NCI-H2227 (cell line): ENCODE measurements at regions not wholly inside any gene's neighbourhood (a gene's known extent, or its start where the extent isn't known, plus 50 kb on each side); places are given as distances from the start of the nearest gene placed in this dataset.
"Not testable (repeated sequence)": the region's sequence is repeated elsewhere in the genome, so short reads cannot be mapped to it uniquely, and the experiment has no call there.

Experiments used
- DNase-seq: peaks from one replicate; lab custom pipeline; 2025; ENCODE audit not compliant: unreplicated experiment; lab: John Stamatoyannopoulos, UW

DNA sequence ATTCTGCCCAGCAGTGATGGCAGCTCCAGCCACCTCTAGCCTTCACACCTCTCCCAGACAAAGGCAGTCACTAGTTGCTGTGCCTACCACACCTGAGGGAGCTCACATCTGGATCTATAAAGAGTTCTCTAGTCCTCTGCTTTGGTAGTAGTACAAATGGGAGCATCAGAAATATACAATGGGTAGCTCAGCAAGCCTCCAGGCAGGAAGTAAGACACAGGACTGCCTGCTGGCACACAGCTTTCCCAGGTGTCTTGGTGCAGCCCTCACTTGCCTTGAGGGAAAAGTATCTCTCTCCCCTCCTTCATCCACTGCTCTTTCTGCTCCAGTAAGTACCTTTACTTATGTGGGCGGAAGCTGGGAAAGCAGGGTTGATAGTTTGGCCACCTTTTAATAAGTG, 212.9 kb upstream of the SLC7A11 start:
- DNase-seq = no peak

GRCh38 chr4:138452826-138453225, 210.7 kb upstream of the SLC7A11 start:
- no peak for DNase-seq

- DNase-seq = no peak
Measured at GRCh38 chr4:138451276-138451663, 209.1 kb upstream of the SLC7A11 start.

DNA sequence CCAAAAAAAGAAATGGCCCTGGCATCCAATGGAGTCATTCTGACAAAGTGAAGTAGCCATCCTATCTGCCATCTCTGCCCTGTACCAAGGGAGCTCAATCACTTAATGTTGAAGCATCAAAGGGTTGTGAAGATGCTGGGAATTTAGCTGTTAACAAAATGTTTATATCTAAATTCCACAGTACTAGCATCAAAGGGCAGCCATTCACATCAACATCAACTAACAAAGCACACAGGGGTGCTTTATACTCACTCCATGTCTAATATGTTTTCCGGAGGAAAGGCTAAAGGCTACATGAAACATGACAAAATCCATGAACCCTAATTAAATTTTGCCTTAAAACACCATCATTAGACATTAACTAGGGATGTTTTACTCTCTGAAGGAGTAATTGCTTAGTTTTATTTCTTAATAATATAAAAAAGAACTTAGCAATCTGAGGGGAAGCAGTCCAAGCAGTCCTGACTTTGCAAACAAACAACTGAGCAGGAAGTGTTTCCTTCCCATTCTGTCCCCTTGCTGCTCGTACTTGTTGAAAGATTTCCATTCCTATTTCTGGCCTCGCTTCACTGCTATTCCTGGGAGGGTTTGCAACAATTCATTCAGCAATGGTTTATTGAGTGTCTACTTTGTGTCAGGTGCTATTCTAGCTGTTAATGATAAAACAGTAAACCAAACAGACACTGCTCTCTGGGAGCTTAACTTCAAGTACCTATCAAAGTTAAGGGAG, 208.6 kb upstream of the SLC7A11 start:
- no peak for DNase-seq

GRCh38 chr4:138449938-138450337, 207.8 kb upstream of the SLC7A11 start:
- DNase-seq = no peak

- DNase-seq = no peak
Measured at GRCh38 chr4:138448169-138448568, 206.0 kb upstream of the SLC7A11 start.

GRCh38 chr4:138446456-138446855, 204.3 kb upstream of the SLC7A11 start:
- no peak for DNase-seq

DNA sequence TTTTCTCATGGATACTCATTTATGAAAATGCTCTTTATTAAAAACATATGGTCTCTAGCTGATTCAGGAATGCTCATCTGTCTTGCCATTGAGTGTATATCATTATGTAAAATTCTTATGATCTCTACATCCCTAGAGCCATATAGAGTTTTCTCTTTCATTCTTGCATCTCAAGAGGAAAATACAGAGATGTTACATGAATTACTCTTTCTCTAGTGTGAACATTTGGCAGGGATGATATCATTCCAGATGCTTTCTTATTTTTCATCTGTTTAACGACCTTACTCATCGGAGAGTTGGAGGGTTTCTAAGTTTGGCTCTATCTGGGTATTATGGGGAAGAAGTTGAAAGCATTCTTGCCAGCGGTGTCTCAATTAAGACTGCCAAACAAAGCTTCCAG, 202.9 kb upstream of the SLC7A11 start:
- DNase-seq = no peak

- no peak for DNase-seq
Measured at GRCh38 chr4:138444260-138444659, 202.1 kb upstream of the SLC7A11 start.

DNA sequence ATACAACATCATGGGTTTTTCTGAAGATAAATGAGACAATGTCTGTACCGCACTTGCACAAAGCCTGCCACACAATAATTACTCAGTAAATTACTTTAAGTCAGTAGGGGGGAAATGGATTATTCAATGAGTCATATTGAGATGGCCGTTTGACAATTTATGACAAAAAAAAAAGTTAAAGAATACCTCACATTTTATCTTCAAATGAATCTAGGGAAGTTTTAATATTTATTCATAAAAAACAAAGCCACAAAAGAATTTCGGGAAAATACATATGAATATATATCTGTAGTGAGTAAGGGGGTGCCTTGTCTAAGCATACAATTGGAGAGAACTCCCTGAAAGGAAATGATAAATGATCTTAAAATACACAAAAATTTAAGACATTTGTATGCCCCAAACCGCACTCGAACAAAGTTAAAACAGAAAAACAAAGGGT, 197.0 kb upstream of the SLC7A11 start:
- DNase-seq = no peak

DNA sequence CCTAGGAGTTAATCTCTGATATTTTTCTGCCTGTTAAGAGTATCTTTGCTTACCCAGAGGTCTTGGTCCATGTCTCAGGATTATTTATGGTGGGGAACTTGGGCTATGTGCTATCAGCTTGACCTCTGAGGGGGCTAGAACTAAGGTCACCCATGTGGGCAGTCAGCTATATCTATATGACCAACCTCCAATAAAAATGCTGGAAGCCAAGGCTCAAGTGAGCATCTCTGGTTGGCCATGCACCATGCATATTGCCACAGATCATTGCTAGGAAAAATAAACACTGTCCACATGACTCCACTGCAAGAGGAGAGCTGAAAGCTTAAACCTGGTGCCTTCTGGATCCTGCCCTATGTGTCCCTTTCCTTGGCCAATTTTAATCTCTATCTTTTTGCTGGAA, 196.5 kb upstream of the SLC7A11 start:
- DNase-seq = no peak

GRCh38 chr4:138437263-138437851, 195.2 kb upstream of the SLC7A11 start:
- DNase-seq = no peak

- DNase-seq = not testable (repeated sequence)
Measured at GRCh38 chr4:138435733-138436132, 193.6 kb upstream of the SLC7A11 start.

DNA sequence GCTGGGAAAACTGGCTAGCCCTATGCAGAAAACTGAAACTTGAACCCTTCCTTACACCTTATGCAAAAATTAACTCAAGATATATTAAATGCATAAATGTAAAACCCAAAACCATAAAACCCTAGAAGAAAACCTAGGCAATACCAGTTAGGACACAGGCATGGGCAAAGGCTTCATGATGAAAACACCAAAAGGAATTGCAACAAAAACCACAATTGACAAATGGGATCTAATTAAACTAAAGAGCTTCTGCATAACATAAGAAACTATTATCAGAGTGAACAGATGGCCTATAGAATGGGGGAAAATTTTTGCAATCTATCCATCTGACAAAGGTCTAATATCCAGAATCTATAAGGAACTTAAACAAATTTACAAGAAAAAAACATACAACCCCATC, 192.9 kb upstream of the SLC7A11 start:
- DNase-seq = not testable (repeated sequence)

- no peak for DNase-seq
Measured at GRCh38 chr4:138428611-138429010, 186.5 kb upstream of the SLC7A11 start.

DNA sequence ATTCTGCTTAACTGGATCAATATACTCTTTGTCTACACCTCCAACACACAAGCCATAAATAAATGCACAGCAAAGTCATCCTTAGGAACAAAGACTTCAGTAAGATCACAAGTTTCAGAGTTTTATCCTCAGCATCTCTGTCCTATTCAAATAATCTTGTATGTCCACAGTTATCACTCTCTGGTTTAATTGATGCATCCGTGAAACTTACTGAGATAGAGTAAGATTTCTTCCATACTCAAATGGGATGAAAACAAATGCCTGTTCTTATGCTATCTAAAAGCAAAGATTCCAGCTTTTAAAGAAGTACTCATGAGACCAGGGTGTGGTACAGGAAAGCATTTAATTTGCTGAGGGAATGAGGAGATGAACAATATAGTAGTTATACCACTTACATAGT, 184.6 kb upstream of the SLC7A11 start:
- no peak for DNase-seq

- DNase-seq = no peak
Measured at GRCh38 chr4:138420471-138420870, 178.3 kb upstream of the SLC7A11 start.

- DNase-seq = no peak
Measured at GRCh38 chr4:138414202-138414601, 172.1 kb upstream of the SLC7A11 start.

DNA sequence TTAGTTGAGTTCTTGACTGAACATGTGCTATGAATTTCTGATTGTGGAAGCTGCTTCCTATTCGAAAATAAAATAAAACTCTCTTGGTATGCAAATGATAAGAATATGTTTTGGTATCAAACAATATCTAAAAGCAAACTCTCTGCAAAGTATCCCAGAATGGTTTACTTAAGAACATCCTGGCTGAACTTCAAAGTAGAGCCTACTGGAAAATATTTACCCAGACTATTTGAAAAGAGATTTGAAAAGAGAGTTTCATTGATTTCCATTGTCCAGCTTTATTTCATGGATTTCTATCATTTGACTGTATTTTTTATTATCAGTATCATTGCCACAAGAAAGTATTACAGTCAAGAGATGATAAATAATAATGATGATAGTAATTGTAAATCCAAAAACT, 171.1 kb upstream of the SLC7A11 start:
- no peak for DNase-seq

DNA sequence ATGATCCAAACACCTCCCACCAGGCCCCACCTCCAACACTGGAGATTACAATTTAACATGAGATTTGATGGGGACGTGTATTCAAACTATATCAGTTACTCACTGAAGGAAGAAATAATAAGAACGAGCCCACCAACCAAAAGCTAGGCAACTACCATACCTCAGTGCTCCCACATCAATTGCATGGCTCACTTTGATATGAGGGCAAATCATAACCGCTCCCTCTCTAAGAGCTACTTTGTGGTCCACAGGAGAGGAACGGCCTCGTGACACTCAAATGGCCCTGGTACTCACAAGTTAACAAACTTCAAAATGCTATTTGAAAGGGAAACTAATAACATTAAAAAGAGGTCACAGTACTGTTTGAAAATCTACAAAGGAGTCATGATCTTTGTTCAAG, 170.7 kb upstream of the SLC7A11 start:
- DNase-seq = no peak

- no peak for DNase-seq
Measured at GRCh38 chr4:138410266-138410665, 168.1 kb upstream of the SLC7A11 start.

GRCh38 chr4:138409670-138410069, 167.5 kb upstream of the SLC7A11 start:
- no peak for DNase-seq

GRCh38 chr4:138408758-138409157, 166.6 kb upstream of the SLC7A11 start:
- DNase-seq = no peak
